Stimulated activated CD4-positive, alpha-beta T cell treated with anti-CD3 and anti-CD28 coated beads, Interleukin-1b, Interleukin-23, amount 100 ng/mL, for 48 hours (primary cell): ENCODE measurements at regions not wholly inside any gene's neighbourhood (a gene's known extent, or its start where the extent isn't known, plus 50 kb on each side); places are given as distances from the start of the nearest gene placed in this dataset.
"Not testable (repeated sequence)": the region's sequence is repeated elsewhere in the genome, so short reads cannot be mapped to it uniquely, and the experiment has no call there.

Source experiments
- DNase-seq: peaks from one replicate; pipeline ENCODE4 v3.0.0-alpha.2; 2020

GRCh38 chr15:84094720-84095119 lies 140.9 kb upstream of the GOLGA6L4 start:
- not testable (repeated sequence) for DNase-seq

GRCh38 chr15:84097053-84097452 lies 138.5 kb upstream of the GOLGA6L4 start:
- not testable (repeated sequence) for DNase-seq

- no peak for DNase-seq
Measured at GRCh38 chr15:84098604-84099003, 137.0 kb upstream of the GOLGA6L4 start.

GRCh38 chr15:84099181-84099580 lies 136.4 kb upstream of the GOLGA6L4 start:
- DNase-seq = no peak

- DNase-seq = no peak
Measured at GRCh38 chr15:84103345-84103744, 132.2 kb upstream of the GOLGA6L4 start.

- DNase-seq = no peak
Measured at GRCh38 chr15:84104853-84105252, 130.7 kb upstream of the GOLGA6L4 start.

GRCh38 chr15:84108728-84109127 lies 126.8 kb upstream of the GOLGA6L4 start:
- no peak for DNase-seq

GRCh38 chr15:84111575-84111974 lies 124.0 kb upstream of the GOLGA6L4 start:
- no peak for DNase-seq

GRCh38 chr15:84112025-84112424 lies 123.5 kb upstream of the GOLGA6L4 start:
- DNase-seq = no peak

- DNase-seq = no peak
Measured at GRCh38 chr15:84113919-84114318, 121.7 kb upstream of the GOLGA6L4 start.

GRCh38 chr15:84114680-84115079 lies 120.9 kb upstream of the GOLGA6L4 start:
- not testable (repeated sequence) for DNase-seq

- not testable (repeated sequence) for DNase-seq
Measured at GRCh38 chr15:84119351-84119750, 116.2 kb upstream of the GOLGA6L4 start.

GRCh38 chr15:84120903-84121302 lies 114.7 kb upstream of the GOLGA6L4 start:
- DNase-seq = not testable (repeated sequence)

- not testable (repeated sequence) for DNase-seq
Measured at GRCh38 chr15:84128706-84129105, 106.9 kb upstream of the GOLGA6L4 start.

- not testable (repeated sequence) for DNase-seq
Measured at GRCh38 chr15:84130098-84130831, 105.3 kb upstream of the GOLGA6L4 start.

- not testable (repeated sequence) for DNase-seq
Measured at GRCh38 chr15:84135931-84136456, 99.6 kb upstream of the GOLGA6L4 start.

GRCh38 chr15:84142888-84143337 lies 92.7 kb upstream of the GOLGA6L4 start:
- peak; percentile 73 for DNase-seq

- DNase-seq = no peak
Measured at GRCh38 chr15:84143753-84144314, 91.7 kb upstream of the GOLGA6L4 start.

GRCh38 chr15:84144946-84145345 lies 90.6 kb upstream of the GOLGA6L4 start:
- not testable (repeated sequence) for DNase-seq

- DNase-seq = not testable (repeated sequence)
Measured at GRCh38 chr15:84146299-84146698, 89.3 kb upstream of the GOLGA6L4 start.

- DNase-seq = not testable (repeated sequence)
Measured at GRCh38 chr15:84147307-84147706, 88.3 kb upstream of the GOLGA6L4 start.

GRCh38 chr15:84151205-84151931 lies 84.2 kb upstream of the GOLGA6L4 start:
- no peak for DNase-seq

- not testable (repeated sequence) for DNase-seq
Measured at GRCh38 chr15:84152381-84152979, 83.1 kb upstream of the GOLGA6L4 start.
